GM18951 (cell line): ENCODE measurements at regions not wholly inside any gene's neighbourhood (a gene's known extent, or its start where the extent isn't known, plus 50 kb on each side); places are given as distances from the start of the nearest gene placed in this dataset.
"Not testable (repeated sequence)": the region's sequence is repeated elsewhere in the genome, so short reads cannot be mapped to it uniquely, and the experiment has no call there.

Experiments used
- POLR2A ChIP-seq: IDR thresholded peaks from 4 replicates; pipeline ENCODE4 v1.6.1; 2011; ENCODE audit warnings: mild to moderate bottlenecking; ENCODE audit not compliant: insufficient read length, insufficient read depth; ENCODE audit errors: extremely low read depth
- in situ Hi-C: fragments of 300-500 bp; cut with MboI; formaldehyde crosslinking; loops from one replicate; pipeline ENCODE4 v1.12.0; 2022; ENCODE audit warnings: low sequenced_read_pairs, mixed read lengths, inconsistent platforms; ENCODE audit not compliant: unreplicated experiment

DNA sequence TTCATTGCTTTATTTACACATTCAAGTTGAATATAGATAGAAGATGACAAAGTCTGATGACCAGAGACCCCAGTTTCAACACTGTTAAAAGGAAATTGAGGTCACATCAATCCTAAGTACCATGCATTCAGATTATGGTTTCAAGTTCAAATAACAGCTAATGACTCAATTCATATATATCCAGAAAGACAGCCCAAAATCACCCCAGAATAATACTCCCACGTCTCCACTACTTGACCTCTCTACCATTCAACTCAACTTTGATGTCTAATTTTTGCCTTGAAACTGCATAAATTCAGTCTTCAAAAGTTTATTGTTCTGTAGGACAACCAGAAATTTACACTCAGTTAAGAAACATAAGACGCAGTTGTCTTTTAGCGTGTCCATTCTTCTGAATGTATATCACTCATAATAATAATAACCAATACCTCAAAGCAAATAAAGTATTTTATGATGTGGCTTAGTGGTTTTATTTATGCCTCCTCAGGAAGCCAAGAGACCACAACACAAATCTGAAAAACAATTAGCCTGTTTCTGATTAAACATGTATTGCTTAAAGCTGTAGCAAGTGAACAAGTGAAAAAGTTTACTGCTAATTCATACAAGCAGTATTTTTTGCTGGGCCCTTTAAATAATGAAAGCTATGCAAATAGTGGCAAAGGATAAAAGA, 569.0 kb downstream of the LTN1 start:
- no peak for TF ChIP-seq POLR2A
- in situ Hi-C loops: no loop called here

GRCh38 chr21:28421716-28422524, 570.8 kb downstream of the LTN1 start:
- in situ Hi-C loops: no loop called here
- no peak for TF ChIP-seq POLR2A

- in situ Hi-C loops: no loop called here
- TF ChIP-seq POLR2A: no peak
Observed at GRCh38 chr21:28419811-28420210, 572.9 kb downstream of the LTN1 start.

DNA sequence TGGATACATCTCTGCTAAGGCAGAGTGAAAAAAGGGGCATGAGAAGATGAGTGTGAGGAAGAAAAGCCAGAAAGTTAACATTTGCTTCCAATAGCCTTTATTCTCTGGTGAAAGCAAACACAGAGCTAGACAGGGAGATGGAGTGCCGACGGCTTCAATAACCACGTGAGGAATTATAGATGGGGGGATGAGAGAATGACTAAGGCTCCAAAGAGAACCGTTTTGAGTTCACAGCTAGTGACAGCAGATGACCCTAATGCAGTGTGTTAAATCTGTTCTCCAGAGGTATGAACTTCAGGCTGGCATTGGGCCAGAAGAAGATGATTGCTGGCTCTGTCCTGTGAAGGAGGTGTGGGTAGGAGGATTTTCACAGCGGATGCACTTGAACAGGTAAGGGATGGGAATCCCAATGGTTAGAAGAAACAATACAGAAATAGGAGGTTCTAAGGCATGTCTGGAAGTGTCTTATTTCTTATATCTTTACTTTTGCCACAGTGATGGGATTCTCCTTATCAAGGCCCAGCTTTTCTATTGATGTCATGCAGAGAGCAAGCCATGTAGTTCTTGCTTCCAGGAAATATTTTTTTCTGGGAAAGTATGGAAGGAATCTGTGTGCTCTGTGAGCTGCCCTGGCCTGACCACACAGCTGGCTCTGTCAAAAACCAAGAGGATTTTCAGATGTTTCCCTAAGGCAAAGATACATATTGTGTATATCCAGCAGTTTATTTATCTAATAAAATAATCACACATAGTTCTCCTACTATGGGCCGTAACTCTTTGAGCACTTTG, 573.8 kb downstream of the LTN1 start:
- no peak for TF ChIP-seq POLR2A
- in situ Hi-C loops: no loop called here

GRCh38 chr21:28410256-28410655, 582.4 kb downstream of the LTN1 start:
- TF ChIP-seq POLR2A: no peak
- in situ Hi-C loops: no loop called here

DNA sequence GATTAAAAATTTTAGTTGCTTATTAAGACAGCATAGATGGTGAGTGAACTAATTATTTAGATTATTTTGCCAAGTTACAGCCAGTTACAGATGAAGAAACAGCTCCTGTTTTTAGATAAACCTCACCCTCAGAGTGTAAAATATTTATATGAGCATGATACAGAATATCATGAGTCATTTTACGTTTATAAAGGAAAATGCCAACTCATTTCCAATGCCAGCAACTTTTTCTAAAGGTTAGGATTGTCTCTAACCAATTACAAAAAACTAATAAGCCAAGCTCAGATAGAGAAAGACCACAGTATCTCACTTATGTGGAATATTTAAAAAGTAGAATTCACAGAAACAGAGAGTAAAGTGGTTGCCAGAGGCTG, 590.1 kb downstream of the LTN1 start:
- in situ Hi-C loops: no loop called here

GRCh38 chr21:28397040-28397439, 595.6 kb downstream of the LTN1 start:
- TF ChIP-seq POLR2A: no peak
- in situ Hi-C loops: no loop called here

More for the DNA sequence above, 590.1 kb downstream of the LTN1 start:
- TF ChIP-seq POLR2A: no peak

GRCh38 chr21:28396421-28396820, 596.3 kb downstream of the LTN1 start:
- in situ Hi-C loops: no loop called here
- no peak for TF ChIP-seq POLR2A

DNA sequence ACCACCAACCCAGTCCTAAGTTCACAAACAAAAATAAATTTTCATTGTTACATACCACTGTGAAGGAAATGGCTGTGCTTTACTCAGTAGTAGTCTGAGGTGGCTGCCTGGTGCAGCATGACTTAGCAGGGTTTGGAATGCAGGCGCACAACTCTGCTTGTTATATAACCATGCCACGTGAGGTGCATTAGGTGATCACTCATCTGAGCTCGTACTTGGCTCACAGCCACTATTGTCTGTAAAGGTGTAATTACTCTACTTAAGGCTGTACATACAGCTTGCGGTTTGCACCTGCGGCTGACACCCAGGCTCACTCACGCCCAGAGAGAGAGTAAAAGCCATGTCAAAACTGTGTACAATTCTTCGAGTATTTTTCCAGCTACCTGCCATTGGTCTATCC, 599.4 kb downstream of the LTN1 start:
- in situ Hi-C loops: no loop called here
- no peak for TF ChIP-seq POLR2A

DNA sequence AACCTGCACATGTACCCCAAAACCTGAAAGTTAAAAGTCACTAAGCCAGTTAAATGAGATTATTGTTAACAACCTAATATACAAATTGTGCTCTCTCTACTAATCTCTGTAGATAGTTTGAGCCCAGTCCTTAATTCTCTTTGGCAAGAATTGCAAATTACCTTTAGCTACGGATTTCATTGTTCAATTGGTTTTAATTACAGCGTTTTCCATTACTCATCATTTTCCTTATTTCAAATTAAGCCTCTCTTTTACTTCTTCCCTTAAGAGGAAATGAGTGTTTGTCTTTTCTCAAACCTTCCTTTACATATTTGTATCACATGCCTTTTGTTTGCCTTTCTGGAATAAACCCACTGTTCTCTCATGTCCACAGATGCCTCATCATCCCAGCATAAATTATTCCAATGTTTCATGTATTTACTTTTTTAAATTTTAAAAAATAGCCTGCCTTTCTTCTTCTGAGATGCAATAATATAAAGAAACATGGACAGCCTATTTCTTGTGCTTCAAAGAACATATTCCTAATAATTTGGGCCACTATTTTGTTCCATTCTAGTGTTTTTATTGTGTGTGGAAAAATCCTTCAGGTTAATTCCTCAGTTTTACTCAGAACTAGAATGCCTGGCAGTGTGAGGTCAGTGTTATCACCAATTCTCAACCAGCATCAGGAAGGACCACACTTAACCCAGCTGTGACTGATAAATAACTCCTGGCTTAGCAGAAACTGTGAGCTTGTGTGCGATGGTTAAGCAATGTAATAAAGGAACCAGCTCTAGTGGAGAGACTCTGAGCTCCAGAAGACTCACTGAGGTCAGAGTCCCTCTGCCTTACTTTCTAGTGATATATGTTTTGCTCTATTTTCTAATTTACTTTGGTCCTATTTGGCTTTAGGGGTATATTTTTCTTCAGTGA, 600.5 kb downstream of the LTN1 start:
- no peak for TF ChIP-seq POLR2A
- in situ Hi-C loops: no loop called here

GRCh38 chr21:28387220-28387619, 605.5 kb downstream of the LTN1 start:
- in situ Hi-C loops: no loop called here
- no peak for TF ChIP-seq POLR2A

GRCh38 chr21:28385845-28386244, 606.8 kb downstream of the LTN1 start:
- TF ChIP-seq POLR2A: no peak
- in situ Hi-C loops: no loop called here

DNA sequence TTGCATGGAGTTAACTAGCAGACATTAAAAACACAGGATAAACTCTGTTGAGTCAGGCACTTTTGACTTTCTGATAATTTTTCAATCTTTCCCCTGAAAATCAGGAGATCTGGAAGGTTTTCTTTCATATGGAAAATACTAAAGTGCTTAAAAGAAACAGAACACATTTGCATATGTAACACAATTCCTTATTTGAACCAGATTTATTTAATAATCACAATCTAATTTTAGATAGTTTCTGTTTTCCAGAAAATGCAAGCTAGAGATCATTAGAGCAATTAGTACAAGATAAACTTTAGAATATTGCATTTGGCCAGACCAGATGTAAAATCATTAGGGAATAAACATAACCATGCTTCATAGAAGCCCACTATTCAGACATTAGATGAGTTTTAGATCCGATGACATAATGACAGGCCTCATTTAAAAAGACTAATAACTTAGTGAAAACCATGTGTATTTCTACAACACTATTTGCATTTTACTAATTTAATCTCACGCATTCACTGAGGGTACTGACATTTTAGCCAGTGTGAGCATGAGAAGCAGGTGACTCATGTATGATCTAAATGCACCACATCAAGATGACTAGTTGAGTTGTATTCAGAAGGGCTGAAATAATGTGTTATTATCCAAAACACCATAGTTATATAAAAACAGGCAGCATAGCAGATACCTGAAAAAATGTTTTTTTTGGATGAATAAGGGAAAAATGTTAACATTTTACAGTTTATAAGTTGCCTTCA, 611.5 kb downstream of the LTN1 start:
- in situ Hi-C loops: not testable (repeated sequence)
